Loucy (cell line): ENCODE measurements at regions not wholly inside any gene's neighbourhood (a gene's known extent, or its start where the extent isn't known, plus 50 kb on each side); places are given as distances from the start of the nearest gene placed in this dataset.
"Not testable (repeated sequence)": the region's sequence is repeated elsewhere in the genome, so short reads cannot be mapped to it uniquely, and the experiment has no call there.

Source experiments
- H2AFZ ChIP-seq: fragments of 200-600 bp; sonication (generic); 2 replicates; pipeline ENCODE4 v1.6.0; 2016; ENCODE audit warnings: antibody characterized with exemption, mild to moderate bottlenecking, low read length, moderate library complexity
- H3F3A ChIP-seq: fragments of 200-600 bp; 2 replicates; pipeline ENCODE4 v1.6.0; 2016; ENCODE audit warnings: antibody characterized with exemption, low read depth, mild to moderate bottlenecking
- H3K27me3 ChIP-seq: fragments of 200-600 bp; sonication (generic); 2 replicates; pipeline ENCODE4 v1.6.1; 2014; ENCODE audit warnings: low read length, mild to moderate bottlenecking; ENCODE audit not compliant: insufficient read depth, poor library complexity, severe bottlenecking
- H3K36me3 ChIP-seq: fragments of 200-600 bp; sonication (generic); 2 replicates; pipeline ENCODE4 v1.6.1; 2016; ENCODE audit warnings: low read length; ENCODE audit not compliant: insufficient read depth
- H3K4me1 ChIP-seq: fragments of 200-600 bp; sonication (generic); 2 replicates; pipeline ENCODE4 v1.5.1; 2014; ENCODE audit warnings: low read length, mild to moderate bottlenecking; ENCODE audit not compliant: insufficient read depth, poor library complexity, severe bottlenecking
- H3K4me2 ChIP-seq: fragments of 200-600 bp; sonication (generic); 2 replicates; pipeline ENCODE4 v1.6.0; 2014; ENCODE audit warnings: antibody characterized with exemption, low read length, low read depth, mild to moderate bottlenecking; ENCODE audit not compliant: poor library complexity, severe bottlenecking
- H3K4me3 ChIP-seq: fragments of 200-600 bp; sonication (generic); 2 replicates; pipeline ENCODE4 v1.5.1; 2014; ENCODE audit warnings: low read length, mild to moderate bottlenecking, mixed read lengths; ENCODE audit not compliant: poor library complexity, severe bottlenecking
- H3K79me2 ChIP-seq: fragments of 200-600 bp; sonication (generic); 2 replicates; pipeline ENCODE4 v1.6.1; 2014; ENCODE audit warnings: low read length; ENCODE audit not compliant: insufficient read depth
- H3K9ac ChIP-seq: fragments of 200-600 bp; sonication (generic); 2 replicates; pipeline ENCODE4 v1.6.0; 2014; ENCODE audit warnings: mild to moderate bottlenecking, low read depth, low read length, moderate library complexity; ENCODE audit not compliant: poor library complexity, severe bottlenecking
- H3K9me2 ChIP-seq: fragments of 200-600 bp; sonication (generic); replicated peaks from 2 replicates; pipeline ENCODE4 v1.6.1; 2016; ENCODE audit warnings: low read depth, low read length, mixed read lengths
- H3K9me3 ChIP-seq: fragments of 200-600 bp; sonication (generic); 2 replicates; pipeline ENCODE4 v1.6.1; 2014; ENCODE audit warnings: mild to moderate bottlenecking, antibody characterized with exemption, low read length, low read depth; ENCODE audit not compliant: insufficient read depth
- H4K20me1 ChIP-seq: fragments of 200-600 bp; sonication (generic); 2 replicates; pipeline ENCODE4 v1.6.0; 2014; ENCODE audit warnings: antibody characterized with exemption, low read length, mild to moderate bottlenecking; ENCODE audit not compliant: insufficient read depth, poor library complexity, severe bottlenecking
- EZH2phosphoT487 ChIP-seq: fragments of 200-600 bp; IDR thresholded peaks from 2 replicates; pipeline ENCODE4 v1.6.1; 2018; ENCODE audit warnings: antibody characterized with exemption, mild to moderate bottlenecking, moderate library complexity, borderline replicate concordance
- TF ChIP-seq, protein P1 (sequence below): fragments of 200-600 bp; sonication (generic); conservative IDR thresholded peaks from 2 replicates; pipeline ENCODE4 v1.5.1; 2014; ENCODE audit warnings: mild to moderate bottlenecking, antibody characterized with exemption, low read length

DNA sequence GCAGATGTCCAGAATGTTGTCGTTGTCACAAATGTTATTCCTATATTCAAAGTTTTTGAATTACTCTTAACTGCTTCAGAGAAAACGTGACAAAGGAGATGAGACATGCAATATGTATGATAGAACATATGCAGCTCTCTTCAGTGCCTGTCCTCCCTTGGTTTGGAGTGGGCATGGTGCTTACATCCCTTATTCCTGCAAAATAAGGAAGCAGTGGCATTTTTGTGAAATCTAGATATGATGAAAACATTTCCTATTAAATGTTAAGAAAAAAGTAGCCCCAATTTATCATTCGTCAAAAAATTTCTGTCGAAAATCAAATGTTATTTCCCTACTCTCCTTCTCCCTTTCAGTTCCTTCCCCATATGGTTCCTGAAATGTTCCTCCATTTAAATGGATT, 457.5 kb upstream of the FANCL start:
- H3K4me1 ChIP-seq, result peaks cover 20% of the 10 kb centered on the region
- H3K36me3 ChIP-seq, result no peaks in the 10 kb centered on the region
- no peaks in the 10 kb centered on the region for H3F3A ChIP-seq
- H3K4me2 ChIP-seq, result no peak overlapping the region
- no peaks in the 10 kb centered on the region for H3K27me3 ChIP-seq
- H2AFZ ChIP-seq, result no peak overlapping the region
- H3K4me3 ChIP-seq, result no peak overlapping the region
- H4K20me1 ChIP-seq, result no peaks in the 10 kb centered on the region
- H3K79me2 ChIP-seq, result no peaks in the 10 kb centered on the region
- TF ChIP-seq EZH2phosphoT487, result no peak
- TF ChIP-seq, protein P1, sequence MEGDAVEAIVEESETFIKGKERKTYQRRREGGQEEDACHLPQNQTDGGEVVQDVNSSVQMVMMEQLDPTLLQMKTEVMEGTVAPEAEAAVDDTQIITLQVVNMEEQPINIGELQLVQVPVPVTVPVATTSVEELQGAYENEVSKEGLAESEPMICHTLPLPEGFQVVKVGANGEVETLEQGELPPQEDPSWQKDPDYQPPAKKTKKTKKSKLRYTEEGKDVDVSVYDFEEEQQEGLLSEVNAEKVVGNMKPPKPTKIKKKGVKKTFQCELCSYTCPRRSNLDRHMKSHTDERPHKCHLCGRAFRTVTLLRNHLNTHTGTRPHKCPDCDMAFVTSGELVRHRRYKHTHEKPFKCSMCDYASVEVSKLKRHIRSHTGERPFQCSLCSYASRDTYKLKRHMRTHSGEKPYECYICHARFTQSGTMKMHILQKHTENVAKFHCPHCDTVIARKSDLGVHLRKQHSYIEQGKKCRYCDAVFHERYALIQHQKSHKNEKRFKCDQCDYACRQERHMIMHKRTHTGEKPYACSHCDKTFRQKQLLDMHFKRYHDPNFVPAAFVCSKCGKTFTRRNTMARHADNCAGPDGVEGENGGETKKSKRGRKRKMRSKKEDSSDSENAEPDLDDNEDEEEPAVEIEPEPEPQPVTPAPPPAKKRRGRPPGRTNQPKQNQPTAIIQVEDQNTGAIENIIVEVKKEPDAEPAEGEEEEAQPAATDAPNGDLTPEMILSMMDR, result no peak
- H3K9me3 ChIP-seq, result no peaks in the 10 kb centered on the region
- no peaks in the 10 kb centered on the region for H3K9me2 ChIP-seq
- no peak overlapping the region for H3K9ac ChIP-seq

DNA sequence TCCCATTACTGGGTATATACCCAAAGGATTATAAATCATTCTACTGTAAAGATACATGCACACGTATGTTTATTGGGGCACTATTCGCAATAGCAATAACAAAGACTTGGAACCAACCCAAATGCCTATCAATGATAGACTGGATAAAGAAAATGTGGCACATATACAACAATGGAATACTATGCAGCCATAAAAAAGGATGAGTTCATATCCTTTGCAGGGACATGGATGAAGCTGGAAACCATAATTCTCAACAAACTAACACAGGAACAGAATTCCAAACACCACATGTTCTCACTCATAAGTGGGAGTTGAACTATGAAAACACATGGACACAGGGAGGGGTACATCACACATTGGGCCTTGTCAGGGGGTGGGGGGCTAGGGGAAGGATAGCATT, 453.0 kb upstream of the FANCL start:
- not testable (repeated sequence) for H3K36me3 ChIP-seq, H3F3A ChIP-seq, H2AFZ ChIP-seq, H3K27me3 ChIP-seq, H3K4me2 ChIP-seq, H3K79me2 ChIP-seq, H3K9me3 ChIP-seq, H3K4me1 ChIP-seq, H3K9ac ChIP-seq, H4K20me1 ChIP-seq, H3K9me2 ChIP-seq, H3K4me3 ChIP-seq

DNA sequence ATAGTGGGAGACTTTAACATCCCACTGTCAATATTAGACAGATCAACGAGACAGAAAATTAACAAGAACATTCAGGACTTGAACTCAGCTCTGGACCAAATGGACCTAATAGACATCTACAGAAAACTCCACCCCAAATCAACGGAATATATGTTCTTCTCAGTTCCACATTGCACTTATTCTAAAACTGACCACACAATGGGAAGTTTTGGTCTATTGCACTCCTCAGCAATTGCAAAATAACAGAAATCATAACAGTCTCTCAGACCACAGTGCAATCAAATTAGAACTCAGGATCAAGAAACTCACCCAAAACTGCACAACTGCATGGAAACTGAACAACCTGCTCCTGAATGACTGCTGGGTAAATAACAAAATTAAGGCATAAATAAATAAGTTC, 449.9 kb upstream of the FANCL start:
- H3F3A ChIP-seq, H4K20me1 ChIP-seq: not testable (repeated sequence)

DNA sequence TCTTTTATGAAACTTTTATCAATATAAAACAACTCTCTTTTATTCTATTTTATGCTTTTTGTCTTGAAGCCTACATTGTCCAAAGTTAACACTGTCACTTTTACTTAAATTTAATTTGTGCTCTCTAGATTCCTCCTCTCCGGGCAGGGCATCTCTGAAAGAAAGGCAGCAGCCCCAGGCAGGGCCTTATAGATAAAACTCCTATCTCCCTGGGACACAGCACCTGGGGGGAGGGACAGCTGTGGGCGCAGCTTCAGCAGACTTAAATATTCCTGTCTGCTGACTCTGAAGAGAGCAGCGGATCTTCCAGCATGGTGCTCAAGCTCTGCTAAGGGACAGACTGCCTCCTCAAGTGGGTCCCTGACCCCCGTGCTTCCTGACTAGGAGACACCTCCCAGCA, 447.7 kb upstream of the FANCL start:
- Histone ChIP-seq H3K4me2 (no peak overlapping the region), H2AFZ (no peak overlapping the region; the same call in 1 of the 2 replicates), H3K79me2 (no peaks in the 10 kb centered on the region), H3K4me1 (peaks cover 9% of the 10 kb centered on the region), H3K27me3 (no peaks in the 10 kb centered on the region), H3F3A (no peaks in the 10 kb centered on the region), H3K4me3 (no peak overlapping the region), H4K20me1 (no peaks in the 10 kb centered on the region), H3K9ac (no peak overlapping the region), H3K9me2 (no peaks in the 10 kb centered on the region), H3K9me3 (no peaks in the 10 kb centered on the region), H3K36me3 (no peaks in the 10 kb centered on the region)
- TF ChIP-seq EZH2phosphoT487, result no peak
- TF ChIP-seq, protein P1, result no peak

More for the DNA sequence above, 449.9 kb upstream of the FANCL start:
- not testable (repeated sequence) for H3K9me2 ChIP-seq, H3K4me2 ChIP-seq, H3K36me3 ChIP-seq, H3K4me3 ChIP-seq, H3K9me3 ChIP-seq, H3K79me2 ChIP-seq, H3K4me1 ChIP-seq, H3K9ac ChIP-seq, H2AFZ ChIP-seq, H3K27me3 ChIP-seq
